Dedifferentiated amniotic fluid mesenchymal stem cell (primary cell): ENCODE measurements at regions not wholly inside any gene's neighbourhood (a gene's known extent, or its start where the extent isn't known, plus 50 kb on each side); places are given as distances from the start of the nearest gene placed in this dataset.
A peak's percentile ranks its signal among the peaks of the same experiment; 100 is the strongest.

ENCODE experiments used
- DNase-seq: peaks from one replicate; pipeline ENCODE4 v3.0.0-alpha.2; 2016; ENCODE audit errors: extremely low spot score

- DNase-seq = no peak
Observed at GRCh38 chr11:8340296-8340695, 76.6 kb upstream of the LMO1 start.

GRCh38 chr11:8339592-8340022, 75.9 kb upstream of the LMO1 start:
- DNase-seq = no peak

GRCh38 chr11:8338138-8338537, 74.5 kb upstream of the LMO1 start:
- no peak for DNase-seq

GRCh38 chr11:8337130-8337795, 73.6 kb upstream of the LMO1 start:
- no peak for DNase-seq

- DNase-seq = no peak
Observed at GRCh38 chr11:8336356-8337129, 72.9 kb upstream of the LMO1 start.

GRCh38 chr11:8335683-8336082, 72.0 kb upstream of the LMO1 start:
- no peak for DNase-seq

GRCh38 chr11:8335186-8335585, 71.5 kb upstream of the LMO1 start:
- no peak for DNase-seq

- no peak for DNase-seq
Observed at GRCh38 chr11:8333811-8334401, 70.2 kb upstream of the LMO1 start.

GRCh38 chr11:8333376-8333775, 69.7 kb upstream of the LMO1 start:
- DNase-seq = no peak

- no peak for DNase-seq
Observed at GRCh38 chr11:8332891-8333290, 69.2 kb upstream of the LMO1 start.

GRCh38 chr11:8332196-8332595, 68.5 kb upstream of the LMO1 start:
- DNase-seq = no peak

- DNase-seq = no peak
Observed at GRCh38 chr11:8331767-8332166, 68.1 kb upstream of the LMO1 start.

- DNase-seq = no peak
Observed at GRCh38 chr11:8330896-8331295, 67.2 kb upstream of the LMO1 start.

- DNase-seq = no peak
Observed at GRCh38 chr11:8330404-8330803, 66.7 kb upstream of the LMO1 start.

- no peak for DNase-seq
Observed at GRCh38 chr11:8329847-8330361, 66.2 kb upstream of the LMO1 start.

GRCh38 chr11:8329336-8329735, 65.7 kb upstream of the LMO1 start:
- no peak for DNase-seq

- peak; percentile 33 for DNase-seq
Observed at GRCh38 chr11:8328848-8329330, 65.2 kb upstream of the LMO1 start.

GRCh38 chr11:8328231-8328794, 64.6 kb upstream of the LMO1 start:
- DNase-seq = no peak

- no peak for DNase-seq
Observed at GRCh38 chr11:8327761-8328192, 64.1 kb upstream of the LMO1 start.

GRCh38 chr11:8326337-8326736, 62.7 kb upstream of the LMO1 start:
- no peak for DNase-seq

GRCh38 chr11:8325591-8326304, 62.1 kb upstream of the LMO1 start:
- DNase-seq = no peak
